ENCODE measurements at regions not wholly inside any gene's neighbourhood (a gene's known extent, or its start where the extent isn't known, plus 50 kb on each side); places are given as distances from the start of the nearest gene placed in this dataset.

DNA sequence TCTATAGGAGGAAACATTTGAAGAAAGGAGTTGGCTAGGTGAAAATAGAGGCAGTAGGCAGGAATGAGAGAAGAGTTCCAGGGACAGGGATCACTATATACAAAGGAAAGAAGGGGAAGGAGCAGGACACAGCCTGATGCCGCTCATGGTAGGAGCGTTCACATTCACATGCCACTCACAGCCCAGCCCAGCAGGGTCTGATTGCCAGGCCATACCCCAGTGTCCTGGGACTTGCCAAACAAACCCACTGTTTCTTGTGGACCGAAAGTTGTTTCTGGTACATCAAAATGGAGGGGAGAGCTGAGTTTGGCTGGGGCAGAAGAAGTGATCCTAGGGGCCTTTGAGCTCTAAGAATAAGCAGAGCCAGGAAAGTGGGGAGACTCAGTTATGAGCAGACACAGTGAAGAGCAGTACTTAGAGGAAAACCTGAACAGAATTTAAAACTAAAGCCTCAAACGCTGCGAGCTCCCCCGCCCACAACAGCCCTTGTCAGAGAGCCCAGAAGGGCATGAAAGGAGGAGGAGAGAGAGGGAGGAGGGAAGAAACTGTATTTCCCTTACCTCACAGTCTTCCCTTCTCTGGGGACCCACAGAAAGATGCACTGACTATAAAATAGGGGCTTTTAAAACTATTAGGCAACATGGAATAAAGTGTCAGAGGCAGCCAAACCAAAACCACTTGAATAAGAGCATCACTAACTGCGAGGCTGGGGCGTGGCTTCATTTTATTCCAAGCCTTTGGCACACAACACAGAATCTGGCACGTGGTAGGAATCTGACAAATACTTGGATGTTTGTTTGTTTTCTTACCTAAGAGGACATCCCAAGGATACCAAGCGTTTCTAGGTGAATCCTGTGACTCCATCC lies 129.0 kb downstream of the RPL22L1 start (continued):
- TF ChIP-seq PHF8 (conservative IDR thresholded peaks at IDR 0.05; ENCODE audit: low read depth, low read length) (no peak), RFX5 (IDR thresholded peaks at IDR 0.05; ENCODE audit: borderline replicate concordance, low read depth, low read length) (no peak)
